Gastrocnemius medialis (tissue), 4 donors: ENCODE measurements at regions not wholly inside any gene's neighbourhood (a gene's known extent, or its start where the extent isn't known, plus 50 kb on each side); places are given as distances from the start of the nearest gene placed in this dataset.

Experiments
- POLR2A ChIP-seq, 2 donors: fragments of 450-650 bp; IDR thresholded peaks; one replicate each; pipeline ENCODE4 v1.6.1; 2017; ENCODE audit warnings: antibody characterized with exemption in 2 of 2, mild to moderate bottlenecking in 2 of 2, moderate library complexity in 2 of 2
- TF ChIP-seq, protein P1 (sequence below), 5 experiments: fragments of 450-650 bp in 3 of 5; fragments of 200-600 bp in 2 of 5; sonication (generic) in 2 of 5; IDR thresholded peaks in 4 of 5; conservative IDR thresholded peaks in 1 of 5; 1 replicate in 4 of 5; 2 replicates in 1 of 5; pipeline ENCODE4 v1.5.1; 2016 to 2019; ENCODE audit warnings: antibody characterized with exemption in 5 of 5, mild to moderate bottlenecking in 3 of 5, moderate library complexity in 3 of 5

DNA sequence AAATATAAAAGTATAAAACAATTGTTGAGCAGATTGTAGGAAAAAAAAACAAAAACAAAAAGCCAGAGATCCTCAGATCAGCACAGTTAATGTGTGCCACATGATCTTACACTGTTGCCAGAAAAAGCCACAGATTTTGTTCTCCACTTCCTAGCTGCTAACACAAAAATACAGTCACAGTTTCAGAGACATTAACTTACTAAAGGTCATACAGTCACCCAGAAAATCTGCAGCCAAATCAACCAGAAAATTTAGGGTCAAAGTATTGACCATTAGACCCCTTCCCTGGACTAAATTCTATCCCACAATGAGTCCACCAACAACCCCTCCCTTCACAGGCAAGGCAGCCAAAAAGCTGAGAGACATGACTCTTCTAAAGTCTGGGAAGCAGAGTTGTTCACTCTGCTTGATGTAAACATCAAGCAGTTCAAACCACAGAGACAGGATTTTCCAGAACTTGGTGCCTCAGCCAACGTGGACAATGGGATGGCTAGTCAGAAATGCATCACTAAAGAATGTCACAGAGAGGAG lies 59.1 kb downstream of the SST start:
- TF ChIP-seq, protein P1, sequence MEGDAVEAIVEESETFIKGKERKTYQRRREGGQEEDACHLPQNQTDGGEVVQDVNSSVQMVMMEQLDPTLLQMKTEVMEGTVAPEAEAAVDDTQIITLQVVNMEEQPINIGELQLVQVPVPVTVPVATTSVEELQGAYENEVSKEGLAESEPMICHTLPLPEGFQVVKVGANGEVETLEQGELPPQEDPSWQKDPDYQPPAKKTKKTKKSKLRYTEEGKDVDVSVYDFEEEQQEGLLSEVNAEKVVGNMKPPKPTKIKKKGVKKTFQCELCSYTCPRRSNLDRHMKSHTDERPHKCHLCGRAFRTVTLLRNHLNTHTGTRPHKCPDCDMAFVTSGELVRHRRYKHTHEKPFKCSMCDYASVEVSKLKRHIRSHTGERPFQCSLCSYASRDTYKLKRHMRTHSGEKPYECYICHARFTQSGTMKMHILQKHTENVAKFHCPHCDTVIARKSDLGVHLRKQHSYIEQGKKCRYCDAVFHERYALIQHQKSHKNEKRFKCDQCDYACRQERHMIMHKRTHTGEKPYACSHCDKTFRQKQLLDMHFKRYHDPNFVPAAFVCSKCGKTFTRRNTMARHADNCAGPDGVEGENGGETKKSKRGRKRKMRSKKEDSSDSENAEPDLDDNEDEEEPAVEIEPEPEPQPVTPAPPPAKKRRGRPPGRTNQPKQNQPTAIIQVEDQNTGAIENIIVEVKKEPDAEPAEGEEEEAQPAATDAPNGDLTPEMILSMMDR (IDR thresholded peaks at IDR 0.05 in 4 of 5, conservative IDR thresholded peaks at IDR 0.05 in 1 of 5), result no peak
- no peak for TF ChIP-seq POLR2A (IDR thresholded peaks at IDR 0.05)
